SK-N-MC (cell line): ENCODE measurements at regions not wholly inside any gene's neighbourhood (a gene's known extent, or its start where the extent isn't known, plus 50 kb on each side); places are given as distances from the start of the nearest gene placed in this dataset.

Experiments used
- EZH2 ChIP-seq: fragments of 200-600 bp; sonication (generic); IDR thresholded peaks from one replicate; pipeline ENCODE4 v1.6.1; 2017; ENCODE audit warnings: antibody characterized with exemption
- FOXP2 ChIP-seq: optimal IDR thresholded peaks from 2 replicates; pipeline ENCODE3; 2011; ENCODE audit warnings: mild to moderate bottlenecking, moderate library complexity; ENCODE audit not compliant: insufficient read depth; ENCODE audit errors: extremely low read length, control extremely low read depth
- POLR2AphosphoS5 ChIP-seq: IDR thresholded peaks from 2 replicates; pipeline ENCODE4 v1.6.1; 2012; ENCODE audit warnings: mild to moderate bottlenecking, low read depth, low read length, borderline replicate concordance

DNA sequence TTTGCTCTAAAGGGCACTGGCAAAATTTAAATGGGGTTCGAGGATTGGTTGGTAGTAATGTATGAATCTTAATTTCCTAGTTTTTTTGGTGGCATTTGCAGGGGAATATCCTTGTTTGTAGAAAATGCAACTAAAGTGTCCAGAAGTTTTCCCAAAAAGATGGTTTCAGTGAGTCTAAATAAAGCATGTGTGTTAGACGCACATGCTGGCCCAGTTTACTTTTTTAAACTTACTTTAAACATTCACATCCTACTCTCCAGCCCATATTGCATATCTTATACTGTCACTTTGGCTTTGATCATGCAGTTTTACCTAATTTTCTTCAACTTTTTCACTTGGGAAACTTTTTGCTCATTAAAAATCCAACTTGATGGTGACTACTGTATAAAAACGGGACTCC lies 744.0 kb upstream of the CELF2 start:
- TF ChIP-seq POLR2AphosphoS5 (no peak), EZH2 (no peak), FOXP2 (no peak)
